HCT116 (cell line): ENCODE measurements at regions not wholly inside any gene's neighbourhood (a gene's known extent, or its start where the extent isn't known, plus 50 kb on each side); places are given as distances from the start of the nearest gene placed in this dataset.

ENCODE experiments used
- ATAC-seq: fragments of 200-7000 bp; cut with Tn5 transposase; 2 replicates; pipeline ENCODE4 v1.9.1; 2020; ENCODE audit warnings: mild to moderate bottlenecking, moderate library complexity
- BruUV-seq: library from RNA; stranded (reverse); fragments of 400-500 nt; replicated peaks from 2 replicates; lab custom pipeline; 2021; lab: Mats Ljungman, UMichigan
- CTCF ChIA-PET: fragments of 300-600 bp; sonication (Branson Sonifier 250); formaldehyde crosslinking; loops from one replicate; lab custom pipeline; 2021; ENCODE audit warnings: antibody characterized with exemption; lab: Charles Lee
- POLR2A ChIA-PET: fragments of 300-600, 350-600 bp; sonication (Branson Sonifier 250); formaldehyde crosslinking; loops from one replicate; lab custom pipeline; 2021; ENCODE audit warnings: antibody characterized with exemption; lab: Charles Lee
- RAD21 ChIA-PET, 2 experiments: fragments of 300-600 bp; sonication (Branson Sonifier 250); formaldehyde crosslinking; loops; one replicate each; lab custom pipeline; 2023; ENCODE audit warnings: low total read pairs in 2 of 2; ENCODE audit not compliant: uncharacterized antibody in 2 of 2, unreplicated experiment in 2 of 2, low non-redundant PET in 1 of 2; lab: Charles Lee
- DNase-seq: peaks from one replicate; pipeline ENCODE4 v3.0.0-alpha.2; 2010; ENCODE audit warnings: low read depth, low spot score
- H2AFZ ChIP-seq: fragments of 200-600 bp; shearing (Covaris generic), sonication (generic); 2 replicates; pipeline ENCODE4 v1.6.1; 2017; ENCODE audit warnings: low read depth, mixed run types, mixed read lengths, antibody characterized with exemption, low read length; ENCODE audit not compliant: poor library complexity, severe bottlenecking
- H3K27ac ChIP-seq: 2 replicates; pipeline ENCODE4 v1.5.1; 2012; ENCODE audit warnings: low read depth, low read length
- H3K27me3 ChIP-seq: fragments of 200-600 bp; sonication (generic); 2 replicates; pipeline ENCODE4 v1.6.1; 2016; ENCODE audit warnings: mixed run types, low read length, mixed read lengths; ENCODE audit not compliant: insufficient read depth
- H3K36me3 ChIP-seq, 2 experiments: fragments of 200-500 bp in 1 of 2; fragments of 200-600 bp in 1 of 2; sonication (Bioruptor generic) in 1 of 2; sonication (generic) in 1 of 2; 2 replicates each; pipeline versions ENCODE4 v1.5.1 to v1.6.1; 2014 to 2016; ENCODE audit warnings: low read length in 2 of 2, inconsistent platforms in 1 of 2, mixed read lengths in 1 of 2, mixed run types in 1 of 2; ENCODE audit not compliant: insufficient read depth in 2 of 2, control insufficient read depth in 1 of 2
- H3K4me1 ChIP-seq, 2 experiments: fragments of 200-600 bp in 1 of 2; sonication (generic) in 1 of 2; 2 replicates each; pipeline versions ENCODE4 v1.5.1 to v1.6.1; 2012 to 2017; ENCODE audit warnings: low read length in 2 of 2, inconsistent platforms in 1 of 2, mild to moderate bottlenecking in 1 of 2, mixed read lengths in 1 of 2, mixed run types in 1 of 2, moderate library complexity in 1 of 2; ENCODE audit not compliant: insufficient read depth in 2 of 2, control insufficient read depth in 1 of 2
- H3K4me2 ChIP-seq: fragments of 200-600 bp; sonication (generic); 2 replicates; pipeline ENCODE4 v1.6.1; 2017; ENCODE audit warnings: mixed run types, low read length, mixed read lengths
- H3K4me3 ChIP-seq, 2 experiments: fragments of 200-600 bp in 1 of 2; sonication (generic) in 1 of 2; replicated peaks in 1 of 2; 2 replicates each; pipeline ENCODE4 v1.5.1; 2011 to 2016; ENCODE audit warnings: low read length in 2 of 2, control low read depth in 1 of 2, low read depth in 1 of 2, mild to moderate bottlenecking in 1 of 2, mixed read lengths in 1 of 2, mixed run types in 1 of 2
- H3K79me2 ChIP-seq: fragments of 200-600 bp; sonication (generic); 2 replicates; pipeline ENCODE4 v1.6.1; 2017; ENCODE audit warnings: mild to moderate bottlenecking, mixed run types, low read length, moderate library complexity, mixed read lengths; ENCODE audit not compliant: insufficient read depth
- H3K9ac ChIP-seq: fragments of 200-600 bp; sonication (generic); 2 replicates; pipeline ENCODE4 v1.6.1; 2016; ENCODE audit warnings: low read length, mixed read lengths
- H3K9me2 ChIP-seq: fragments of 200-600 bp; sonication (generic), shearing (Covaris generic); 2 replicates; pipeline ENCODE4 v1.6.1; 2017; ENCODE audit warnings: mixed run types, mild to moderate bottlenecking, moderate library complexity; ENCODE audit not compliant: insufficient read depth
- H3K9me3 ChIP-seq, 2 experiments: fragments of 200-500 bp in 1 of 2; fragments of 200-600 bp in 1 of 2; sonication (Bioruptor generic) in 1 of 2; sonication (generic) in 1 of 2; 2 replicates each; pipeline ENCODE4 v1.6.1; 2014 to 2017; ENCODE audit warnings: low read length in 2 of 2, mixed read lengths in 2 of 2, inconsistent platforms in 1 of 2, low read depth in 1 of 2, mild to moderate bottlenecking in 1 of 2, mixed run types in 1 of 2, moderate library complexity in 1 of 2; ENCODE audit not compliant: control insufficient read depth in 1 of 2, insufficient read depth in 1 of 2
- H4K20me1 ChIP-seq: fragments of 200-600 bp; sonication (generic), shearing (Covaris generic); 2 replicates; pipeline ENCODE4 v1.6.1; 2017; ENCODE audit warnings: mixed run types, mild to moderate bottlenecking, moderate library complexity; ENCODE audit not compliant: insufficient read depth
- CBX3 ChIP-seq: IDR thresholded peaks from 2 replicates; pipeline ENCODE4 v1.6.1; 2012; ENCODE audit warnings: low read depth
- CEBPB ChIP-seq: IDR thresholded peaks from 2 replicates; pipeline ENCODE4 v1.6.1; 2012; ENCODE audit warnings: low read depth
- EZH2 ChIP-seq: fragments of 200-600 bp; sonication (generic); IDR thresholded peaks from 2 replicates; pipeline ENCODE4 v1.6.1; 2017; ENCODE audit warnings: antibody characterized with exemption, mixed run types
- EZH2phosphoT487 ChIP-seq: fragments of 200-600 bp; IDR thresholded peaks from 2 replicates; pipeline ENCODE4 v1.6.1; 2018; ENCODE audit warnings: antibody characterized with exemption, borderline replicate concordance
- FOSL1 ChIP-seq: IDR thresholded peaks from 2 replicates; pipeline ENCODE4 v1.6.1; 2012; ENCODE audit warnings: low read depth
- MAX ChIP-seq: IDR thresholded peaks from 2 replicates; pipeline ENCODE4 v1.6.1; 2012
- POLR2A ChIP-seq: IDR thresholded peaks from 2 replicates; pipeline ENCODE4 v1.7.0; 2011; ENCODE audit warnings: borderline replicate concordance; ENCODE audit not compliant: insufficient read depth, insufficient read length; ENCODE audit errors: extremely low read depth
- REST ChIP-seq: IDR thresholded peaks from 2 replicates; pipeline ENCODE4 v1.6.1; 2012; ENCODE audit warnings: low read depth
- SIN3A ChIP-seq: IDR thresholded peaks from 2 replicates; pipeline ENCODE4 v1.6.1; 2012; ENCODE audit warnings: low read depth
- SP1 ChIP-seq: IDR thresholded peaks from 2 replicates; pipeline ENCODE4 v1.6.1; 2012; ENCODE audit warnings: low read depth
- YY1 ChIP-seq: IDR thresholded peaks from 2 replicates; pipeline ENCODE4 v1.6.1; 2011; ENCODE audit warnings: low read length, low read depth, moderate library complexity, mild to moderate bottlenecking; ENCODE audit not compliant: insufficient replicate concordance; ENCODE audit errors: extremely low read depth
- ZFX ChIP-seq: fragments of 450-650 bp; IDR thresholded peaks from 2 replicates; pipeline ENCODE4 v1.6.1; 2017
- intact Hi-C: fragments of 100-400 bp; cut with micrococcal nuclease; formaldehyde crosslinking; loops from 2 replicates; pipeline ENCODE4 v1.10.0; 2022
- TF ChIP-seq, protein P1 (sequence below): IDR thresholded peaks from 2 replicates; pipeline ENCODE4 v1.6.1; 2012

- no peak for TF ChIP-seq EZH2phosphoT487
- no peak for TF ChIP-seq YY1
- no peak for TF ChIP-seq FOSL1
- no peak for TF ChIP-seq POLR2A
- TF ChIP-seq EZH2: no peak
- no peak for TF ChIP-seq REST
- no peak for TF ChIP-seq MAX
- TF ChIP-seq CEBPB: no peak
Observed at GRCh38 chr2:15727396-15728244, 136.0 kb downstream of the DDX1 start (continued).

GRCh38 chr2:15728245-15728938, 136.7 kb downstream of the DDX1 start:
- Histone ChIP-seq H3K27me3 (peaks cover 42% of the 10 kb centered on the region), H3K79me2 (no peaks in the 10 kb centered on the region), H3K9me2 (no peaks in the 10 kb centered on the region), H3K9ac (no peak overlapping the region), H3K9me3 (no peaks in the 10 kb centered on the region), H2AFZ (no peak overlapping the region), H3K27ac (no peak overlapping the region), H3K36me3 (no peaks in the 10 kb centered on the region), H3K4me1 (peaks cover 13% of the 10 kb centered on the region in 2 experiments), H3K4me2 (no peak overlapping the region), H4K20me1 (no peaks in the 10 kb centered on the region), H3K4me3 (no peak overlapping the region)
- ChIA-PET CTCF (no interaction called here), POLR2A (no interaction called here), RAD21 (no interaction called here)
- intact Hi-C loops: no loop called here
- no peak for TF ChIP-seq CBX3
- TF ChIP-seq MAX: no peak
- TF ChIP-seq POLR2A: no peak
- TF ChIP-seq, protein P1, sequence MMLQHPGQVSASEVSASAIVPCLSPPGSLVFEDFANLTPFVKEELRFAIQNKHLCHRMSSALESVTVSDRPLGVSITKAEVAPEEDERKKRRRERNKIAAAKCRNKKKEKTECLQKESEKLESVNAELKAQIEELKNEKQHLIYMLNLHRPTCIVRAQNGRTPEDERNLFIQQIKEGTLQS: no peak
- no peak for TF ChIP-seq EZH2
- no peak for TF ChIP-seq SP1
- no peak for TF ChIP-seq REST
- TF ChIP-seq SIN3A: no peak
- TF ChIP-seq ZFX: no peak
- no TSS peak for BruUV-seq
- no peak for DNase-seq
- no peak for ATAC-seq
